AG20443 (cell line): ENCODE measurements at regions not wholly inside any gene's neighbourhood (a gene's known extent, or its start where the extent isn't known, plus 50 kb on each side); places are given as distances from the start of the nearest gene placed in this dataset.
"Not testable (repeated sequence)": the region's sequence is repeated elsewhere in the genome, so short reads cannot be mapped to it uniquely, and the experiment has no call there.

Experiments
- DNase-seq: peaks from one replicate; pipeline ENCODE4 v3.0.0; 2012; ENCODE audit warnings: low spot score, mixed read lengths

DNA sequence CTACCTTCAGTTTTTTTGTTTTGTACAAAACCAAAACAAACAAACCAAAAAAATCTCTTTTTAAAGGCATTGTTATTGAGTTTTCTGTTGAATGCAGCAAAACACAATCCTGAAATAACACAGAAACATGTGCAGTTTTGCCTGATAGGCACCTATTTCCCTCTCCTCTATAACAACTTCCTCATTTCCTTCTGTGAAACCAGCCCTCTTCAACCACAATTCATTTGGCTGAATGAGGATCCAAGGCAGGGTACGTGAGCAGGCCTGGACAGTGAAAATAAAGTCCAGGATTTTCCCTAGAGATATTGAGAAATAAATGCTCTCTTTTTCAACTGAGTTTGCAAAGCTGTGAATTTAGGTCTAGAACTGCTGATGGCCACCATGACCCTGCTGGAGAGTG, 134.8 kb upstream of the LARP1 start:
- DNase-seq: no peak

DNA sequence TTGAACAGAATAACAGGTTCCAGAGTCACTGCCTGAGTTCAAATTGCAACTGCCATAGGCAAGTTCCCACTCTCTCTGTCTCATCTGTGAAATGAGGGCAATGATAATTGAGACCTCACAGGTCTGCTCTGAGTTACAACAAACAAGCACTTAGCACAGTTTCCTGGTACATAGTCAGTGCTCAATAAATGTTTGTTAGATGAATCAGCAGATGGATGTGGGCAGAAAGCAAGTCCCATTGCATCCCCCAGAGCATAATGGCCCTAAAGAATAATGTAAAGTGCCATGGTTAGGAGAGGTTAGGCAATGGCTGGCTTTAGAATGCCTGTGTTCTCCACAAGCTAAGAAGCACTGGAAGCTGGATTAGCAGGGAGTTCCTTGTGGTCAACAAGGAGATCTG, 136.5 kb upstream of the LARP1 start:
- peak; percentile 5 for DNase-seq

- DNase-seq: no peak
Observed at GRCh38 chr5:154614595-154614994, 136.6 kb upstream of the HAND1 start.

DNA sequence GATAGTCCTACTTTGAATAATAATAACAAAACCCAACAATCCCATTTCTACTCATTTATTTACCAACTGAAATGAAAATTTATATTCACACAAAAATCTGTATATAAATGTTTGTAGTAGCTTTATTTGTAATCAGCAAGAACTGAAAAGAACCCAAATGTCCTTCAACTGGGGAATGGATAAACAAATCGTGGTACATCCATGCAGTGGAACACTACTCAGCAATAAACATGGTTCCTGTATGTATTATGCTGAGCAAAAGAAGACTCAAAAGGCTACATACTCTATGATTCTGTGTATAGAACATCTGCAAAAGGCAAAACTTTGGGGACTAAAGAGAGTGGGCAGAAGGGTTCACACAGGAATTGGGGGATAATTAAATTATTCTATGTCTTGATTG, 136.1 kb upstream of the HAND1 start:
- DNase-seq: no peak

DNA sequence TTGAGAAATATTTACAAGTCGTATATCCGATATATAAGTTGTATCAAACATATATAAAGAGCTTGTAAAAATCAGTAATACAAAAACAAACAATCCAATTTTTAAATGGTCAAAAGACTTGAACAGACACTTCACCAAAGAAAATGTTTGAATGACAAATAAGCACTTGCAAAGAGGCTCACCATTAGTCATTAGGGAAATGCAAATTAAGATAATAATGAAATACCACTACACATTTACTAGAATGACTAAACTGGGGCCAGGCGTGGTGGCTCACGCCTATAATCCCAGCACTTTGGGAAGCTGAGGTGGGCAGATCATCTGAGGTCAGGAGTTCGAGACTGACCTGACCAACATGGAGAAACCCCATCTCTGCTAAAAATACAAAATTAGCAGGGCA, 134.6 kb upstream of the HAND1 start:
- no peak for DNase-seq

GRCh38 chr5:154611341-154611767, 133.3 kb upstream of the HAND1 start:
- DNase-seq: peak; percentile 26

DNA sequence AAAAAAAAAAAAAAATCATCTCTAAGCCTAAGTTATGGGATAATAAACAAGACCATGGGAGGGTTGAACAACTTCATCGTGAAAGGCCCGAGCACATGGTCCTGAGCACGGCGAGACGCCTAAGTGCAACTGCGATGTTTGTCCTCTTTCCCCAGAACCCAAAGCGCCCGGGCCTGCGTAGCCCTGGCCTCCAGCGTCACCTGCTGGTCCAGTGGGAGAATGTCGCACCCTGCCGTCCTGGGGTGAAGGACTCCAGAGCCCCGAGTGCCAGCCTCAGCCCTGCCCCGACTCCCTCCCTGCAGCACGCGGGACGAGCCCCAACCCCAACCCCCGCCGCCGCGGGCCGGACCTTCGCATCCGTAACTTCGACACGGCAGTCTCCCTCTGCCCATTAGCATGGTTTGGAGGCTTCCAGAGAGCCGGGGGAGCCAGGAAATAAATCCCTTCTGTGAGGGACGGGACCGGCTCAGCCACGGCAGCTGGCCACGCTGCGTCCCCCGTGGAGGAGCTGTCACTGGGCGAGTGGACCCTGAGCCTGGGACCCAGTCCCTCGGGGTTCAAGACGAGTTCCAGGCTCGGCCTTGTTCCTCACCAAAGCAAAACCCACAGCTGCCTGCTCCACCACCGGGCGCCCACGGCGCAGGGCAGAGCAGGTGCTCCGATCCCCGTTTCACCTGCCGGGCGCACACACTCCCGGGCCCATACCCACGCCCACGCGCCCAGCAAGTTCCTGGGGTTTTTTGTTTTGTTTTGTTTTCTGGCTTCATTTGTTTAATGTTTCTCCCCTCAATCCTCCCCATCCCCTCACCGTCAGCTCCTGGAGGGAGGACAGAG, 132.5 kb upstream of the HAND1 start:
- DNase-seq: peak; percentile 95

- no peak for DNase-seq
Observed at GRCh38 chr5:154609251-154609650, 131.2 kb upstream of the HAND1 start.

DNA sequence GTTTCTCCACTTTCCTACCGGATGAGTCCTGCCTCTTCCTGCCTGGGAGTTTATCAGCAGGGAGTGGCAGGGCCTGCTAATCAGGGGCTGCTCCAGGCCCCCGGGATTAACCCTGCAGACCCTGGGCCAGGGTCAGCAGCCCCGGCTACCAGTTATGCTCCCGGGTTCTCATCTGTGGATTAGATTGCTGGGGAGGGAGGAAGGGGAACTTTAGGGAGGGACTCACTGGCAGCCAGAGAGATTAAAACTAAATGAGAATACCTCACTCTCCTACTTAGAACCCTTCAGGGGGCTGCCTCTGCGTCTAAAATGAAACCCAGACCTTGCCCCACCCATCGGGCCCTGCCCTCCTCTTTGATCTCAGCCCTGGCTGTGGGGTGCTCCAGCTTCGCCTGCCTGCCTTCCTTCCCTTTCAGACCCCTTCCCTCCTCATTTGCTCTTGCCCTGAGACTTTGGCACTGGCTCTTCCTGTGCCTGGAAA, 130.5 kb upstream of the HAND1 start:
- DNase-seq: no peak

DNA sequence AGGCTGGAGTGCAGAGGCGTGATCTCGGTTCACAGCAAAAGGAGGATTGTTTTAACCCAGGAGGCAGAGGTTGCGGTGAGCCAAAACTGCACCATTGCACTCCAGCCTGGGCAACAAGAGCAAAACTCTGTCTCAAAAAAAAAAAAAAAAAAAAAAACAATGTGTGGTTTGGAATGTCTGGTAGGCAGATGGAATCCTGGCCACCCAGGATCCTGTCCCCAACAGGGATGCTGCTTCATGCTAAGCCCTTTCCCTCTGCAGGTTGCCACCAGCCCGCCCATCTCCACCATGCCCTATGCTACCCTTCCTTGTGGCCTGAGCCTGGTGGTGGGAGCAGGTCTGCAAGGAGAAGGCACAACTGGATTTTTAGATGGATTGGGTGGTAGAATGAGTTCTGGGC, 129.7 kb upstream of the HAND1 start:
- DNase-seq: no peak

- no peak for DNase-seq
Observed at GRCh38 chr5:154606246-154606645, 128.2 kb upstream of the HAND1 start.

DNA sequence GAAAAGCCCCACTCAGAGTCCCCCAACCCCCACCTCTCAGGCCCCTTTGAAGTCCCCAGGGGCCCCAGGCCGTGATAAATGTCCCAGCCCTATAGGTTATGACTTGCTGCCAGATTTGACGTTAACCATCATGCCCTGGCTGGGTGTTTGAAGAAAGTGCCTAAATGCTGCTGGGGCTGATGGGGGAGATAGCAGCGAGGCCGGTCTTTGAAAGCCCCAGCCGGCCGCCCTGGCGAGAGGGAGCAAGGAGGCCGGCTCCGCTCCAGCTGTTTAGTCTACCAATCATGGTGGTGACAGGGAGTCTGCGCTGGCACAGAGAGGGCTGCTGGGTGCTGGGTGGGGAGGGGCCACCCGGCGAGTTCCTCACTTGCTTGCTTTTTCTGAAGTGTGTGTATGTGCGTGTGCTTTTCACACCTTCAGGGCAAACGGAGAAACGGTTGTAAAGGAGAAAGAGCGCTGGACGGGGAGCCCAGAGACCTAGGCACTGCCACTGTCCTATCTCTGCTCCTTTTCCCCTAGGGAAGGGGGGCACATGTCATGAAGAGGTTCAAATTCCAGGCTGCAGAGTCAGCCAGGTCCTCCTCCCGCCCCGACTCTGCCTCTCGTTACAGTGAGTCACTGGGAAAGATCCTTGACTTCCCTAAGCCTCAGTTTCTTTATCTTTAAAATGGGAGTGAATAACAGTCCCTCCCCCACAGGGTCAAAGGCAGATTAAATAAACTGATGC, 126.1 kb upstream of the HAND1 start:
- peak; percentile 58 for DNase-seq

GRCh38 chr5:154603485-154603884, 125.5 kb upstream of the HAND1 start:
- no peak for DNase-seq

DNA sequence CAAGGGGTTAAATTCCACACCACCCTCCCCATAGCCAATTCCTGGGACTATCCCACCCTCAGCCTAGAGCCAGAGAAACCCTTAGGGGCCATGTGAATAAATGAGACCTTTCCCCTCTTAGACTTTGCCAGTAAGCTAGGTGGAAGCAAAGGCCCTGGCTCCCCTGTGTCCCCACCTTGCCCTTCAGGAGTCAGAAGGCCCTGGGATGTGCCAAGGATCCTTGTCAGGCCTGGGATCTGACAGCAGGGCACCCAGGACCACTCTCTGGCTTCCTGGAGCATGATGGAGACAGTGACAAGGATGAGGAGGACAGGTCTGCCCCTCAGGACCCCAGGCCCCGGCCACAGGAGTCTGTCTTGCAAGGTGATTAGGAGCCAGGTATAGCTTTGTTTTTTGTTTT, 125.0 kb upstream of the HAND1 start:
- DNase-seq: no peak

- no peak for DNase-seq
Observed at GRCh38 chr5:154601014-154601413, 123.0 kb upstream of the HAND1 start.

- no peak for DNase-seq
Observed at GRCh38 chr5:154598021-154598420, 120.0 kb upstream of the HAND1 start.

DNA sequence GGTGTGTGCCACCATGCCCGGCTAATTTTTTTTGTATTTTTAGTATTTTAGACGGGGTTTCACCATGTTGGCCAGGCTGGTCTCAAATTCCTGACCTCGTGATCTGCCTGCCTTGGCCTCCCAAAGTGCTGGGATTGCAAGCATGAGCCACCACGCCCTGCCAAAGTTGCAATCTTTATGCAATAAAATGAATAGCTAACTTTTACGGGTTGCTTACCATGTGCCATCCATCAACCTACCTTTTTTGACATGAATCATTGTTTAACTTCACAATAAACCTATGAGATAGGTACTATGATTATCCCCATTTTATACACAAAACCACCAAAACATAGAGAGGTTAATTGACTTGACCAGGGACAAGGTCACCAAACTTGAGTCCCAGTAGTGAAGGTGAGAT, 118.8 kb upstream of the HAND1 start:
- not testable (repeated sequence) for DNase-seq

- no peak for DNase-seq
Observed at GRCh38 chr5:154595662-154596061, 117.6 kb upstream of the HAND1 start.

GRCh38 chr5:154593796-154594195, 115.8 kb upstream of the HAND1 start:
- DNase-seq: no peak

DNA sequence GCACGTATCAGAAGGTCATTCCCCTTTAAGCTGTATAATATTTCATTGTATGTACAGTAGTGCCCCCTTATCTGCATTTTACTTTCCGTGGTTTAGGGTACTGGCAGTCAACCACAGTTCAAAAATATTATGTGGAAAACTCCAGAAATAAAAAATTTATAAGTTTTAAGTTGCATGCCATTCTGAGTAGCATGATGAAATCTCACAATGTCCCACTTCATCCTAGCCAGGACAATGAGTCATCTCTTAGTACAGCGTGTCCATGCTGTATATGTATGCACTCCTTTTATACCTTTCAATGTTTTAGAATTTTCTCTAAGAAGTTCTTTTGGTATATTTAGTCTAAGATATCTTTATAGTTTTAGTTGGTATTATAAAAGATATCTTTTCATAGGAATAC, 115.0 kb upstream of the HAND1 start:
- peak; percentile 40 for DNase-seq

- DNase-seq: no peak
Observed at GRCh38 chr5:154590093-154590724, 112.2 kb upstream of the HAND1 start.

GRCh38 chr5:154589511-154589910, 111.5 kb upstream of the HAND1 start:
- no peak for DNase-seq
